ENCODE measurements at regions not wholly inside any gene's neighbourhood (a gene's known extent, or its start where the extent isn't known, plus 50 kb on each side); places are given as distances from the start of the nearest gene placed in this dataset.

DNA sequence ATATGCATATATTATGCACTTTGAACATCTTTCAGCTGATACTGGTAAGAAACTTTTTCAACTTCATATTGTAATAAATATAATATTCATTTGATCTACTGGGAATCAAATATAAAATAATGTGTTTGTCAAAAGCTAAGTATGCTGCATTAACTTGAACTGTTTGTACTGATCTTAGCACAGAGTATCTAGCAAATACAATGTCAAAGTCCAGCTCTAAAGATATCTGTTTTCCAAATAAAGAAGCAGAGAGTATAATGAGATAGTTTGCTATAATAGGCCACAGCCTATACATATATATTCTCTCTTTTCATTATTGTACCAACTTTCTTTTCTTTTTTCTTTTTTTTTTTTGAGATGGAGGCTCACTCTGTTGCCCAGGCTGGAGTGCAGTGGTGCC is 417.0 kb downstream of the TMEM161B start:
- H3K4me1 ChIP-seq, result no peaks in the 10 kb centered on the region
- H3K27ac ChIP-seq, result no peak overlapping the region
- peaks cover 0 to 10% (median 0%) of the 10 kb centered on the region in 11 donors for H3K9me3 ChIP-seq
- peaks cover 0 to 3% (median 0%) of the 10 kb centered on the region in 7 donors for H3K27me3 ChIP-seq
- H3K4me3 ChIP-seq, result no peak overlapping the region
- TF ChIP-seq, protein P1, sequence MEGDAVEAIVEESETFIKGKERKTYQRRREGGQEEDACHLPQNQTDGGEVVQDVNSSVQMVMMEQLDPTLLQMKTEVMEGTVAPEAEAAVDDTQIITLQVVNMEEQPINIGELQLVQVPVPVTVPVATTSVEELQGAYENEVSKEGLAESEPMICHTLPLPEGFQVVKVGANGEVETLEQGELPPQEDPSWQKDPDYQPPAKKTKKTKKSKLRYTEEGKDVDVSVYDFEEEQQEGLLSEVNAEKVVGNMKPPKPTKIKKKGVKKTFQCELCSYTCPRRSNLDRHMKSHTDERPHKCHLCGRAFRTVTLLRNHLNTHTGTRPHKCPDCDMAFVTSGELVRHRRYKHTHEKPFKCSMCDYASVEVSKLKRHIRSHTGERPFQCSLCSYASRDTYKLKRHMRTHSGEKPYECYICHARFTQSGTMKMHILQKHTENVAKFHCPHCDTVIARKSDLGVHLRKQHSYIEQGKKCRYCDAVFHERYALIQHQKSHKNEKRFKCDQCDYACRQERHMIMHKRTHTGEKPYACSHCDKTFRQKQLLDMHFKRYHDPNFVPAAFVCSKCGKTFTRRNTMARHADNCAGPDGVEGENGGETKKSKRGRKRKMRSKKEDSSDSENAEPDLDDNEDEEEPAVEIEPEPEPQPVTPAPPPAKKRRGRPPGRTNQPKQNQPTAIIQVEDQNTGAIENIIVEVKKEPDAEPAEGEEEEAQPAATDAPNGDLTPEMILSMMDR (IDR thresholded peaks at IDR 0.05), result no peak
- intact Hi-C loops (cut with DNase I), result no loop called here
- H3K36me3 ChIP-seq, result no peaks in the 10 kb centered on the region
- ATAC-seq (no peak), DNase-seq (no peak)

DNA sequence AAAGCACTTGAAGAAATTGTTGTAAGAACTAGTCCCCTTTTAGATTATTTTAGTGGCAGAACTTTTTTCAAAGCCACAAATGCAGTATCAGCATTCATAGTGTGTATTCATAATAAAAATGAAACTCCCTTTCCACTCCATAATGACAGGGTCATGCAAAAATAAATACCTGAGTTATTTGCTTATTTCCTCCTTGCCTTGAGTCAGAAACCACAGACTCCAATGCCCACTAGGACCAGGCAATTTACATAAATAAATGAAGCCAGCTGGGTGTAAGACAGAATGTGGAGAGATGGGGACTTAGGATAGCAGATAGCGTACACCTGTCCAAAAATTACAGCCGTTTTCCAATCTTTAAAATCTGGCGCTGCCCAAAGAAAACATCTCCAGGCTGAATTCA is 417.8 kb downstream of the TMEM161B start:
- no peak overlapping the region for H3K27ac ChIP-seq
- 80 to 81% methylated on average over 3 of the region's 3 CpGs for WGBS, 2 donors
- H3K27me3 ChIP-seq, result peaks cover 0 to 3% (median 0%) of the 10 kb centered on the region in 7 donors
- H3K36me3 ChIP-seq, result no peaks in the 10 kb centered on the region
- H3K4me3 ChIP-seq, result no peak overlapping the region
- peaks cover 0 to 10% (median 0%) of the 10 kb centered on the region in 11 donors for H3K9me3 ChIP-seq
- intact Hi-C loops (cut with DNase I), result no loop called here
- TF ChIP-seq, protein P1 (IDR thresholded peaks at IDR 0.05), result no peak
- H3K4me1 ChIP-seq, result no peaks in the 10 kb centered on the region
- ATAC-seq, result no peak
- DNase-seq, result no peak

DNA sequence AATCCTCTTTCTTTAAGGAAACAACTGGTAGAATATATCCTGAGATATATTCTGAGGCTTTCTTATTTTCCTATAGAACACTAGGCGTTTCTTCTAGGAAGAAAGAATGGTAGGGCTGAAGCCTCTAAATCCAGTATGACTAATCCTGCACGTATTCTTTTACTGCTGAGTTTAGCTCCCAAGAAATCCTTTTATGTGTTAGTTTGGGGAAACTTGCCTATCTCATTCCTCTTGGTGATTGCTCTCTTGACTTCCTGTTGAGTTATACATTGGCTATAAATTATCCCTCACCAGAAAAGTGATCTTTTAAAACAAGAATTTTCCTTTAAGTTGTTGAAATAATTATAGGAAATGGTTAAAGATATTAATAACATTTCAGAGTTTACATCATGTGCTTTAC is 422.9 kb downstream of the TMEM161B start:
- 43 to 52% methylated on average over 2 of the region's 2 CpGs for WGBS, 2 donors
- intact Hi-C loops (cut with DNase I), result no loop called here

DNA sequence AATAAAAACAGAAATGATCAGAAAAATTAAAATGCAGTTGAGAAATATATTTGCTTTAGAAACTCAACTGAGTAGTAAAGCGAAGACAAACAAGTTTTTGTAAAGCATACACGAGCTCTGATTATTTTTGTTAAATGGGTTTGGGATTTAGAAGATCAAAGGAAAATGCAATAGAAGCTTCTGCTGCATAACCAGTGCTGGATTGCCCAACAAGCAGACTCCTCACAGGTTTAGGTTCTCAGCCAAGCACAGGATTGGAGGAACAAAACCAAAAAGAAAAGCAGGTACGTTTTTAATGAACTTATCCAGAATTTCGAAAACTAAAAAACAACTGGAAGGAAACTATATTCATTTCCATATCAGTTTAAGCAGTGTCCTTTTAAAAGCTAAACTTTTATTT is 423.8 kb downstream of the TMEM161B start:
- ATAC-seq (no peak), DNase-seq (no peak)
- TF ChIP-seq, protein P1 (IDR thresholded peaks at IDR 0.05), result no peak
- intact Hi-C loops (cut with DNase I), result no loop called here
- no peak overlapping the region for H3K4me3 ChIP-seq
- no peak overlapping the region for H3K27ac ChIP-seq
- no peaks in the 10 kb centered on the region for H3K36me3 ChIP-seq
- H3K4me1 ChIP-seq, result no peaks in the 10 kb centered on the region
- H3K9me3 ChIP-seq, result peaks cover 0 to 14% (median 0%) of the 10 kb centered on the region in 11 donors
- 72 to 80% methylated on average over 4 of the region's 4 CpGs for WGBS, 2 donors
- H3K27me3 ChIP-seq, result peaks cover 0 to 3% (median 0%) of the 10 kb centered on the region in 7 donors

More for the DNA sequence above, 422.9 kb downstream of the TMEM161B start:
- no peak for DNase-seq
- no peak for ATAC-seq
- no peaks in the 10 kb centered on the region for H3K36me3 ChIP-seq
- peaks cover 0 to 6% (median 0%) of the 10 kb centered on the region in 11 donors for H3K9me3 ChIP-seq
- no peak overlapping the region for H3K27ac ChIP-seq
- TF ChIP-seq, protein P1 (IDR thresholded peaks at IDR 0.05), result no peak
- no peaks in the 10 kb centered on the region for H3K4me1 ChIP-seq
- peaks cover 0 to 3% (median 0%) of the 10 kb centered on the region in 7 donors for H3K27me3 ChIP-seq
- H3K4me3 ChIP-seq, result no peak overlapping the region

Measured in heart right ventricle (tissue), 16 donors.